Colonic mucosa (tissue), 4 donors: ENCODE measurements at regions not wholly inside any gene's neighbourhood (a gene's known extent, or its start where the extent isn't known, plus 50 kb on each side); places are given as distances from the start of the nearest gene placed in this dataset.

ENCODE experiments used
- DNase-seq: peaks from one replicate; pipeline ENCODE4 v3.0.0-alpha.2; 2020
- H3K27ac ChIP-seq: fragments of 200-600 bp; one replicate; pipeline ENCODE4 v1.8.0; 2021
- H3K27me3 ChIP-seq: fragments of 200-600 bp; one replicate; pipeline ENCODE4 v1.8.0; 2021
- H3K36me3 ChIP-seq: fragments of 200-600 bp; one replicate; pipeline ENCODE4 v1.8.0; 2021
- H3K4me1 ChIP-seq: fragments of 200-600 bp; one replicate; pipeline ENCODE4 v1.8.0; 2021; ENCODE audit warnings: mild to moderate bottlenecking
- H3K4me3 ChIP-seq: fragments of 200-600 bp; one replicate; pipeline ENCODE4 v1.8.0; 2021
- H3K9ac ChIP-seq, 2 donors: one replicate each; pipeline ENCODE4 v1.7.0; 2013; ENCODE audit warnings: control low read depth in 2 of 2, low read depth in 2 of 2, low read length in 2 of 2
- H3K9me3 ChIP-seq: fragments of 200-600 bp; one replicate; pipeline ENCODE4 v1.8.0; 2021
- CTCF ChIP-seq: fragments of 200-600 bp; IDR thresholded peaks from one replicate; pipeline ENCODE4 v1.8.0; 2022; ENCODE audit warnings: antibody characterized with exemption, mild to moderate bottlenecking
- intact Hi-C: fragments of 100-400 bp; cut with DNase I; formaldehyde crosslinking; loops from one replicate; pipeline ENCODE4 v1.14.1; 2022
- donor health status: healthy.
- donor health status: DM: no; HTN: no; CAD: no.
- donor health status: DM: no; HTN: no; CAD: no.

GRCh38 chr2:9108210-9108967, 98.2 kb upstream of the ASAP2 start:
- peak overlapping the region; percentile 85 for H3K27ac ChIP-seq

GRCh38 chr2:9107168-9108025, 99.2 kb upstream of the ASAP2 start:
- no peak overlapping the region for H3K4me3 ChIP-seq
- H3K36me3 ChIP-seq: no peaks in the 10 kb centered on the region
- DNase-seq: peak; percentile 73
- intact Hi-C loops: no loop called here
- H3K9ac ChIP-seq: peak overlapping the region in 1 of 2 donors; percentile 66
- H3K27me3 ChIP-seq: no peaks in the 10 kb centered on the region
- no peaks in the 10 kb centered on the region for H3K9me3 ChIP-seq
- TF ChIP-seq CTCF: no peak
- H3K4me1 ChIP-seq: no peaks in the 10 kb centered on the region
- peak overlapping the region; percentile 85 for H3K27ac ChIP-seq

More at GRCh38 chr2:9108210-9108967, 98.2 kb upstream of the ASAP2 start:
- no peaks in the 10 kb centered on the region for H3K27me3 ChIP-seq
- no peak for DNase-seq
- intact Hi-C loops: no loop called here
- no peaks in the 10 kb centered on the region for H3K36me3 ChIP-seq
- H3K4me1 ChIP-seq: no peaks in the 10 kb centered on the region
- no peaks in the 10 kb centered on the region for H3K9me3 ChIP-seq
- TF ChIP-seq CTCF: no peak
- no peak overlapping the region for H3K4me3 ChIP-seq
- H3K9ac ChIP-seq: peak overlapping the region in 1 of 2 donors; percentile 66

GRCh38 chr2:9106338-9107167, 100.1 kb upstream of the ASAP2 start:
- no peak for TF ChIP-seq CTCF
- H3K27ac ChIP-seq: no peak overlapping the region
- H3K4me3 ChIP-seq: no peak overlapping the region
- H3K9me3 ChIP-seq: no peaks in the 10 kb centered on the region
- H3K9ac ChIP-seq: no peak overlapping the region
- no peak for DNase-seq
- H3K27me3 ChIP-seq: no peaks in the 10 kb centered on the region
- intact Hi-C loops: no loop called here
- no peaks in the 10 kb centered on the region for H3K4me1 ChIP-seq
- no peaks in the 10 kb centered on the region for H3K36me3 ChIP-seq

- no peaks in the 10 kb centered on the region for H3K27me3 ChIP-seq
- no peak overlapping the region for H3K27ac ChIP-seq
- H3K36me3 ChIP-seq: no peaks in the 10 kb centered on the region
- H3K4me1 ChIP-seq: no peaks in the 10 kb centered on the region
- no peak overlapping the region for H3K9ac ChIP-seq
- H3K4me3 ChIP-seq: no peak overlapping the region
- no peak for TF ChIP-seq CTCF
- intact Hi-C loops: no loop called here
- no peaks in the 10 kb centered on the region for H3K9me3 ChIP-seq
- no peak for DNase-seq
These were observed 100.8 kb upstream of the ASAP2 start for GRCh38 chr2:9105601-9106337.
